ENCODE measurements at regions not wholly inside any gene's neighbourhood (a gene's known extent, or its start where the extent isn't known, plus 50 kb on each side); places are given as distances from the start of the nearest gene placed in this dataset.

DNA sequence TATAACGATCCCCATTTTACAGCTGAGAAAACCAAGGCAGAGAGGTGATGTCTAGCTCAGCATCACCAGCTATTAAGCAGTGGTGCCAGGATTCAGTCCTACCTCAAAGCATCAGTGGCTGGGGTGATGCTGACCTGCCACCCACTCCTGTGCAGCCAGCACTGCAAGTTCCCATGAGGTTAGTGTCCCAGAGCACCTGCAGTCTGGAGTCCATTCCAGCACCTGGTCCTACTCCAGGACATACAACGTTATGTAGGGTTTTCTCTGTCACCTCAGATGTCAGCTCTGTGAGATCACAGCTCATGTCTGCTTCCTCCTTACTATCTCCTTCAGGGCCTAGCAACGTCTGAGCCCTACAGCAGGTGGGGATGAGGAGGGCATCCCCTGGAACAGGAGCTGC is 328.0 kb upstream of the HS6ST1 start:
- Histone ChIP-seq H3K27ac (no peak overlapping the region), H3K27me3 (no peaks in the 10 kb centered on the region), H3K9me3 (no peaks in the 10 kb centered on the region), H3K4me1 (no peaks in the 10 kb centered on the region), H3K36me3 (no peaks in the 10 kb centered on the region), H3K4me3 (no peak overlapping the region)
- FAIRE-seq (no peak), ATAC-seq (no peak), DNase-seq (no peak)
- intact Hi-C loops (cut with DNase I) = no loop called here
- TF ChIP-seq, protein P1, sequence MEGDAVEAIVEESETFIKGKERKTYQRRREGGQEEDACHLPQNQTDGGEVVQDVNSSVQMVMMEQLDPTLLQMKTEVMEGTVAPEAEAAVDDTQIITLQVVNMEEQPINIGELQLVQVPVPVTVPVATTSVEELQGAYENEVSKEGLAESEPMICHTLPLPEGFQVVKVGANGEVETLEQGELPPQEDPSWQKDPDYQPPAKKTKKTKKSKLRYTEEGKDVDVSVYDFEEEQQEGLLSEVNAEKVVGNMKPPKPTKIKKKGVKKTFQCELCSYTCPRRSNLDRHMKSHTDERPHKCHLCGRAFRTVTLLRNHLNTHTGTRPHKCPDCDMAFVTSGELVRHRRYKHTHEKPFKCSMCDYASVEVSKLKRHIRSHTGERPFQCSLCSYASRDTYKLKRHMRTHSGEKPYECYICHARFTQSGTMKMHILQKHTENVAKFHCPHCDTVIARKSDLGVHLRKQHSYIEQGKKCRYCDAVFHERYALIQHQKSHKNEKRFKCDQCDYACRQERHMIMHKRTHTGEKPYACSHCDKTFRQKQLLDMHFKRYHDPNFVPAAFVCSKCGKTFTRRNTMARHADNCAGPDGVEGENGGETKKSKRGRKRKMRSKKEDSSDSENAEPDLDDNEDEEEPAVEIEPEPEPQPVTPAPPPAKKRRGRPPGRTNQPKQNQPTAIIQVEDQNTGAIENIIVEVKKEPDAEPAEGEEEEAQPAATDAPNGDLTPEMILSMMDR (IDR thresholded peaks at IDR 0.05) = no peak
- WGBS, 2 donors = 59 to 67% methylated on average over 3 of the region's 3 CpGs

DNA sequence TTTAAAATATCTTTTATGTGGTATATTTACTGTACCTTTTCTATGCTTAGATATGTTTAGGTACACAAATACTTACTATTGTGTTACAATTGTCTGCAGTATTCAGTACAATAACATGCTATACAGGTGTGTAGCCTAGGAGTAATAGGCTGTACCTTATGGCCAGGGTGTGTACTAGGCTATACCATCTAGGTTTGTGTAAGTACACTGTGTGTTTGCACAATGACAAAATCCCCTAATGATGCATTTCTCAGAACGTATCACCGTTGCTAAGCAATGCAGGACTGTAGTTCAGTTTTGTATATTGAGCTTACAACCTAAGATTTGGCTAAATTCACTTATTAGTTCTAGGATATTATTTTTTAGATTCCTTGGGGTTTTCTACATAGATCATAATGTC is 332.3 kb upstream of the HS6ST1 start:
- Histone ChIP-seq H3K9me3 (no peaks in the 10 kb centered on the region), H3K4me1 (no peaks in the 10 kb centered on the region), H3K36me3 (no peaks in the 10 kb centered on the region), H3K27me3 (no peaks in the 10 kb centered on the region), H3K27ac (no peak overlapping the region), H3K4me3 (no peak overlapping the region)
- TF ChIP-seq, protein P1 (IDR thresholded peaks at IDR 0.05) = no peak
- no peak for DNase-seq
- no peak for FAIRE-seq
- no peak for ATAC-seq
- intact Hi-C loops (cut with DNase I) = no loop called here
- WGBS, 2 donors = 48 to 60% methylated on average over 2 of the region's 2 CpGs

DNA sequence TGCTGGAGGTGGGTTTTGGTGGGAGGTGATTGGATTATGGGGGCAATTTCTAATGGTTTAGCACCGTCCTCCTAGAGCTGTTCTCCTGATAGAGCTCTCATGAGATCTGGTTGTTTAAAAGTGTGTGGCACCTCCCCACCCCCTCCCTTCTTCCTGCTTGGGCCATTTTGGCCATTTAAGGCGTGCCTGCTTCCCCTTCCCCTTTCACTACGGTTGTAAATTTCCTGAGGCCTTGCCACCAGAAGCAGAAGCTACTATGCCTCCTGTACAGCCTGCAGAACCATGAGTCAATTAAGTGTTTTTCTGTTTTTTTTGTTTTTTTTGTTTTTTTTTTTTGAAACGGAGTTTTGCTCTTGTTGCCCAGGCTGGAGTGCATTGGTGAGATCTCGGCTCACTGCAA is 335.7 kb upstream of the HS6ST1 start:
- intact Hi-C loops (cut with DNase I) = no loop called here
- no peak for DNase-seq
- no peak for FAIRE-seq
- Histone ChIP-seq H3K4me1 (no peaks in the 10 kb centered on the region), H3K9me3 (no peaks in the 10 kb centered on the region), H3K4me3 (no peak overlapping the region), H3K27me3 (no peaks in the 10 kb centered on the region), H3K36me3 (no peaks in the 10 kb centered on the region), H3K27ac (no peak overlapping the region)
- 62 to 77% methylated on average over 5 of the region's 5 CpGs for WGBS, 2 donors
- TF ChIP-seq, protein P1 (IDR thresholded peaks at IDR 0.05) = no peak
- ATAC-seq = peak in 2 of 4 donors; percentile 64 to 66

DNA sequence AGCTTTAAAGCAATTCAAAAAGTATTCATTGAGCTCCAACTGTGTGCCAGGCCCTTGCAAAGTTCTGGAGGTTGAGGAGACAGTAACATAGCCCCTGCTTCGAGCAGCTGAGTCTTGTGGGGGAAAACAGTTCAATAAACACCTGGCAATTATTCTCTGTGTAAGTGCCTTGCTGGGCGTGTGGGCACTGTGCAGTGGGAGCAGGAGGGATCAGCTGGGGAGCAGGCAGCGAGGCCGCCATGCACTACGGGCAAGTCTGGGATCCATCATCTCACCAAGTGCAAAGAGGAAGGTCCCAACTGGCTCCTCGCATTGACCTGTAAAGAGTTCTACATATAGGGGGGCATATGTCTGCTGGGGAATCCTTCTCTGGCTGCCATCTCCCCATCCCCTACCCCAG is 342.2 kb upstream of the HS6ST1 start:
- no peak for FAIRE-seq
- TF ChIP-seq, protein P1 (IDR thresholded peaks at IDR 0.05) = no peak
- H3K27ac ChIP-seq = no peak overlapping the region
- no peak for DNase-seq
- H3K4me1 ChIP-seq = no peaks in the 10 kb centered on the region
- no peaks in the 10 kb centered on the region for H3K9me3 ChIP-seq
- 75% methylated on average over 6 of the region's 6 CpGs for WGBS, 2 donors
- H3K36me3 ChIP-seq = no peaks in the 10 kb centered on the region
- no peak overlapping the region for H3K4me3 ChIP-seq
- no peaks in the 10 kb centered on the region for H3K27me3 ChIP-seq
- no peak for ATAC-seq
- intact Hi-C loops (cut with DNase I) = no loop called here

DNA sequence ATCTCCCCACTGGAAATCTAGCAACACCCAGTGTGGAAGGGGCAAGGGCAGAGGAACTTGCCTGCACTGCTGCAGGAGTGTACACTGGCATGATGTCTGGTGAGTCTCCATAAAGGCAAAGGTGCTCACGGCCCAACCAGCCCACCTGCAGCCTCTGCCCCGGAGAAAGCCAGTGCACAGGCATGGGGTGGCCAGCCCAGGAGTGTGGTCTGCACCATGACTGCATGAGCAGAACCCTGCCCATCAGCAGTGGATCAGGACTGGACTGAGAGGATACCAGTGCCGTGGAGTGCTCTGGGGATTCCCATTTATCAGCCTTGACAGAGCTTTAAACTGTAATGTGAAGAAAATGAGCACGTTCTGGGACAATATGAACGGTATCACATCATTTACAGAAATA is 342.6 kb upstream of the HS6ST1 start:
- H3K27ac ChIP-seq = no peak overlapping the region
- TF ChIP-seq, protein P1 (IDR thresholded peaks at IDR 0.05) = no peak
- H3K36me3 ChIP-seq = no peaks in the 10 kb centered on the region
- H3K27me3 ChIP-seq = no peaks in the 10 kb centered on the region
- 50 to 66% methylated on average over 5 of the region's 5 CpGs for whole genome bisulfite sequencing, 2 donors
- DNase-seq (peak in 1 of 6 donors; percentile 29), FAIRE-seq (no peak), ATAC-seq (no peak)
- no peaks in the 10 kb centered on the region for H3K9me3 ChIP-seq
- no peaks in the 10 kb centered on the region for H3K4me1 ChIP-seq
- H3K4me3 ChIP-seq = no peak overlapping the region
- intact Hi-C loops (cut with DNase I) = no loop called here

Measured in pancreas (tissue), 10 donors.